CD1c-positive myeloid dendritic cell (primary cell): ENCODE measurements at regions not wholly inside any gene's neighbourhood (a gene's known extent, or its start where the extent isn't known, plus 50 kb on each side); places are given as distances from the start of the nearest gene placed in this dataset.

ENCODE experiments used
- DNase-seq: peaks from one replicate; pipeline ENCODE4 v3.0.0-alpha.2; 2016; ENCODE audit errors: extremely low spot score

GRCh38 chr3:10555263-10555662, 49.9 kb upstream of the ATP2B2 start:
- DNase-seq = no peak

- no peak for DNase-seq
Observed at GRCh38 chr3:10556312-10556711, 50.9 kb upstream of the ATP2B2 start.

GRCh38 chr3:10557250-10557649, 51.9 kb upstream of the ATP2B2 start:
- no peak for DNase-seq

GRCh38 chr3:10557781-10558373, 52.5 kb upstream of the ATP2B2 start:
- no peak for DNase-seq

- no peak for DNase-seq
Observed at GRCh38 chr3:10558736-10559135, 53.4 kb upstream of the ATP2B2 start.

GRCh38 chr3:10560060-10560861, 54.9 kb upstream of the ATP2B2 start:
- no peak for DNase-seq

GRCh38 chr3:10561162-10561945, 56.0 kb upstream of the ATP2B2 start:
- no peak for DNase-seq

GRCh38 chr3:10561946-10562560, 56.7 kb upstream of the ATP2B2 start:
- peak; percentile 14 for DNase-seq

- DNase-seq = no peak
Observed at GRCh38 chr3:10563396-10563795, 58.0 kb upstream of the ATP2B2 start.

- no peak for DNase-seq
Observed at GRCh38 chr3:10565814-10566213, 60.4 kb upstream of the ATP2B2 start.

- no peak for DNase-seq
Observed at GRCh38 chr3:10566451-10566850, 61.1 kb upstream of the ATP2B2 start.

GRCh38 chr3:10568549-10568948, 63.2 kb upstream of the ATP2B2 start:
- DNase-seq = no peak

- no peak for DNase-seq
Observed at GRCh38 chr3:10570196-10570946, 65.0 kb upstream of the ATP2B2 start.

GRCh38 chr3:10574101-10574620, 68.8 kb upstream of the ATP2B2 start:
- DNase-seq = no peak

GRCh38 chr3:10575601-10576160, 70.3 kb upstream of the ATP2B2 start:
- DNase-seq = no peak

GRCh38 chr3:10577486-10577885, 72.1 kb upstream of the ATP2B2 start:
- DNase-seq = no peak

- no peak for DNase-seq
Observed at GRCh38 chr3:10580426-10580825, 75.0 kb upstream of the ATP2B2 start.

- DNase-seq = no peak
Observed at GRCh38 chr3:10581251-10581650, 75.9 kb upstream of the ATP2B2 start.

- no peak for DNase-seq
Observed at GRCh38 chr3:10581716-10582115, 76.3 kb upstream of the ATP2B2 start.

- DNase-seq = no peak
Observed at GRCh38 chr3:10582733-10583132, 77.3 kb upstream of the ATP2B2 start.
